Vagina (tissue), 2 donors: ENCODE measurements at regions not wholly inside any gene's neighbourhood (a gene's known extent, or its start where the extent isn't known, plus 50 kb on each side); places are given as distances from the start of the nearest gene placed in this dataset.

ENCODE experiments used
- DNase-seq, 2 donors: peaks; one replicate each; pipeline ENCODE4 v3.0.0-alpha.2; 2017; ENCODE audit errors: extremely low spot score in 2 of 2
- H3K27ac ChIP-seq: fragments of 200-600 bp; sonication (generic); one replicate; pipeline ENCODE4 v1.5.1; 2019
- H3K27me3 ChIP-seq: fragments of 200-600 bp; sonication (generic); one replicate; pipeline ENCODE4 v1.5.1; 2019
- H3K36me3 ChIP-seq, 2 donors: fragments of 200-600 bp; sonication (generic); one replicate each; pipeline ENCODE4 v1.5.1; 2017 to 2019
- H3K4me1 ChIP-seq: fragments of 200-600 bp; sonication (generic); one replicate; pipeline ENCODE4 v1.5.1; 2019
- H3K4me3 ChIP-seq, 2 donors: fragments of 200-600 bp; sonication (generic); 1 replicate in 1 of 2; 2 replicates in 1 of 2; pipeline ENCODE4 v1.5.1; 2016 to 2019
- H3K9me3 ChIP-seq: fragments of 200-600 bp; sonication (generic); one replicate; pipeline ENCODE4 v1.5.1; 2019
- CTCF ChIP-seq, 3 experiments: fragments of 450-650 bp in 2 of 3; fragments of 200-600 bp in 1 of 3; sonication (generic) in 1 of 3; IDR thresholded peaks; one replicate each; pipeline ENCODE4 v1.5.1; 2017 to 2019; ENCODE audit warnings: antibody characterized with exemption in 3 of 3, mild to moderate bottlenecking in 2 of 3, moderate library complexity in 2 of 3
- POLR2A ChIP-seq, 2 donors: fragments of 450-650 bp; IDR thresholded peaks; one replicate each; pipeline ENCODE4 v1.6.1; 2017; ENCODE audit warnings: antibody characterized with exemption in 2 of 2, mild to moderate bottlenecking in 2 of 2, moderate library complexity in 2 of 2
- POLR2AphosphoS5 ChIP-seq, 2 donors: sonication (generic); formaldehyde crosslinking; IDR thresholded peaks; one replicate each; pipeline ENCODE4 v1.9.0; 2017; ENCODE audit warnings: antibody characterized with exemption in 2 of 2, mild to moderate bottlenecking in 2 of 2, low read depth in 1 of 2; ENCODE audit not compliant: insufficient read depth in 1 of 2
- intact Hi-C: fragments of 100-400 bp; cut with DNase I; formaldehyde crosslinking; loops from one replicate; pipeline ENCODE4 v1.15.1; 2023

- no peak overlapping the region for H3K4me3 ChIP-seq
- no peaks in the 10 kb centered on the region for H3K9me3 ChIP-seq
- intact Hi-C loops, result no loop called here
- H3K36me3 ChIP-seq, result no peaks in the 10 kb centered on the region
- H3K4me1 ChIP-seq, result peaks cover 9% of the 10 kb centered on the region
- no peaks in the 10 kb centered on the region for H3K27me3 ChIP-seq
- DNase-seq, result no peak
- H3K27ac ChIP-seq, result no peak overlapping the region
- TF ChIP-seq POLR2AphosphoS5 (IDR thresholded peaks at IDR 0.05; ENCODE audit: insufficient read depth in 1 of 2, low read depth in 1 of 2) (no peak), POLR2A (IDR thresholded peaks at IDR 0.05) (no peak), CTCF (IDR thresholded peaks at IDR 0.05) (no peak)
These were observed 87.9 kb upstream of the MAMDC2 start for GRCh38 chr9:69955536-69956355.

GRCh38 chr9:69961843-69962242 is 81.8 kb upstream of the MAMDC2 start:
- no peak overlapping the region for H3K27ac ChIP-seq
- TF ChIP-seq POLR2A (IDR thresholded peaks at IDR 0.05) (no peak), CTCF (IDR thresholded peaks at IDR 0.05) (no peak), POLR2AphosphoS5 (IDR thresholded peaks at IDR 0.05; ENCODE audit: insufficient read depth in 1 of 2, low read depth in 1 of 2) (no peak)
- H3K27me3 ChIP-seq, result no peaks in the 10 kb centered on the region
- DNase-seq, result no peak
- no peaks in the 10 kb centered on the region for H3K36me3 ChIP-seq
- H3K9me3 ChIP-seq, result no peaks in the 10 kb centered on the region
- intact Hi-C loops, result no loop called here
- no peaks in the 10 kb centered on the region for H3K4me1 ChIP-seq
- no peak overlapping the region for H3K4me3 ChIP-seq

GRCh38 chr9:69963803-69964202 is 79.8 kb upstream of the MAMDC2 start:
- intact Hi-C loops, result no loop called here
- Histone ChIP-seq H3K36me3 (no peaks in the 10 kb centered on the region), H3K27me3 (no peaks in the 10 kb centered on the region), H3K4me1 (no peaks in the 10 kb centered on the region), H3K27ac (no peak overlapping the region), H3K9me3 (no peaks in the 10 kb centered on the region), H3K4me3 (no peak overlapping the region)
- no peak for DNase-seq
- TF ChIP-seq CTCF (IDR thresholded peaks at IDR 0.05) (no peak), POLR2AphosphoS5 (IDR thresholded peaks at IDR 0.05; ENCODE audit: insufficient read depth in 1 of 2, low read depth in 1 of 2) (no peak), POLR2A (IDR thresholded peaks at IDR 0.05) (no peak)

- no peaks in the 10 kb centered on the region for H3K9me3 ChIP-seq
These were observed 79.2 kb upstream of the MAMDC2 start for GRCh38 chr9:69964446-69964845.

More at GRCh38 chr9:69964446-69964845, 79.2 kb upstream of the MAMDC2 start:
- Histone ChIP-seq H3K4me1 (no peaks in the 10 kb centered on the region), H3K27ac (no peak overlapping the region), H3K36me3 (no peaks in the 10 kb centered on the region), H3K27me3 (no peaks in the 10 kb centered on the region), H3K4me3 (no peak overlapping the region)
- DNase-seq, result no peak
- TF ChIP-seq CTCF (IDR thresholded peaks at IDR 0.05) (no peak), POLR2A (IDR thresholded peaks at IDR 0.05) (no peak), POLR2AphosphoS5 (IDR thresholded peaks at IDR 0.05; ENCODE audit: insufficient read depth in 1 of 2, low read depth in 1 of 2) (no peak)
- intact Hi-C loops, result no loop called here
